Endothelial cell (in vitro differentiated cells): ENCODE measurements at regions not wholly inside any gene's neighbourhood (a gene's known extent, or its start where the extent isn't known, plus 50 kb on each side); places are given as distances from the start of the nearest gene placed in this dataset.

ENCODE experiments used
- DNase-seq: peaks from one replicate; pipeline ENCODE4 v3.0.0; 2021; ENCODE audit warnings: low spot score
- H3K27ac Mint-ChIP-seq: one replicate; pipeline ENCODE4 v1.8.0; 2021; ENCODE audit warnings: mixed read lengths, inconsistent platforms; ENCODE audit not compliant: unreplicated experiment
- H3K27me3 Mint-ChIP-seq: one replicate; pipeline ENCODE4 v1.8.0; 2021; ENCODE audit warnings: mild to moderate bottlenecking, moderate library complexity, mixed read lengths, inconsistent platforms; ENCODE audit not compliant: unreplicated experiment
- H3K36me3 Mint-ChIP-seq: one replicate; pipeline ENCODE4 v1.8.0; 2021; ENCODE audit warnings: mild to moderate bottlenecking, low read depth, mixed read lengths, inconsistent platforms; ENCODE audit not compliant: unreplicated experiment
- H3K4me1 Mint-ChIP-seq: one replicate; pipeline ENCODE4 v1.8.0; 2021; ENCODE audit warnings: mild to moderate bottlenecking, mixed read lengths, inconsistent platforms; ENCODE audit not compliant: unreplicated experiment
- H3K4me3 Mint-ChIP-seq: one replicate; pipeline ENCODE4 v1.8.0; 2021; ENCODE audit warnings: mild to moderate bottlenecking, mixed read lengths, inconsistent platforms; ENCODE audit not compliant: unreplicated experiment
- H3K9me3 Mint-ChIP-seq: one replicate; pipeline ENCODE4 v1.8.0; 2021; ENCODE audit warnings: mixed read lengths, inconsistent platforms; ENCODE audit not compliant: unreplicated experiment
- CTCF ChIP-seq: fragments of 200-600 bp; sonication (generic); IDR thresholded peaks from one replicate; pipeline ENCODE4 v1.5.0; 2021; ENCODE audit warnings: antibody characterized with exemption; ENCODE audit not compliant: unreplicated experiment

GRCh38 chr16:52074133-52074532, 472.8 kb downstream of the TOX3 start:
- no peaks in the 10 kb centered on the region for H3K27me3 Mint-ChIP-seq
- no peaks in the 10 kb centered on the region for H3K36me3 Mint-ChIP-seq
- no peak for DNase-seq
- no peaks in the 10 kb centered on the region for H3K9me3 Mint-ChIP-seq
- H3K4me3 Mint-ChIP-seq: no peak overlapping the region
- H3K27ac Mint-ChIP-seq: no peak overlapping the region
- H3K4me1 Mint-ChIP-seq: peaks cover 11% of the 10 kb centered on the region
- TF ChIP-seq CTCF: no peak

DNA sequence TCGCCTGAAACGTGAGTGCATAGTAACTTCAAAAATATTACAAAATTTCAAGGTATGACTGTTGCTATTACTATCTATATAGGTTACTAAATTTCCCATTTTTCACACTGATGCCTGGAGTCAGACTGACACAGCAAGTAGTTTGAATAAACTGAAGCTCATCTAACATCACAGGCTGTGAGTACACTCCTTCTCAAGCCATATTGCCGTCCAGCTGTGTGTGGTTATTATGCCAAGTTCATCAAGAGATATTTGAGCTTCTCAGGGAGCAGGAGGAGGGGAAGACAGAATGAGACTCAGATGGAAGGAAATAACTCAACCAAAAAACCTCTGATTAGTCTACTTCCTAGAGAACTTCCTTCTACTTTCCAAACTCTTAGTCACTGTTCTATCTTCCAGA, 473.9 kb downstream of the TOX3 start:
- Mint-ChIP-seq H3K4me1 (peaks cover 5% of the 10 kb centered on the region), H3K27me3 (no peaks in the 10 kb centered on the region), H3K4me3 (no peak overlapping the region), H3K9me3 (no peaks in the 10 kb centered on the region), H3K36me3 (no peaks in the 10 kb centered on the region), H3K27ac (no peak overlapping the region)
- DNase-seq: no peak
- TF ChIP-seq CTCF: no peak

DNA sequence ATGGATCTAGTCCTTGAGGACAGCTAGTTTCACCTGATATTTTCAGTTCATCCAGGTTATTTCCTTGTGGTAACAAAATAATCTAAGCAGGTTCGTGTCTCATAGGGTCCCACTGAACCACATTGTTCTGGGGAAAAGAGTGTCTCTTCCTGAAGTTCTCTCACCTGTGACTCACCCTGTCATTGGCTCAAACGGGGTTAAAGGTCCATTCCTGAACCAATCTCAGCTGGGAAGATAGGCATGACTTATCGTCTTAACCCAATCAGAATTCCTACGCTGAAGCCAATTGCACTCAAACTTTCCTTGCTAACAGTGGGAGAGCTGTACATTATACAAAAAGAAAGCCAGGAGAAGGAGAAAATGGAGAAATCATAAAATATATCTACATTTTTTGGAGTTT, 475.8 kb downstream of the TOX3 start:
- TF ChIP-seq CTCF: no peak
- Mint-ChIP-seq H3K4me3 (no peak overlapping the region), H3K27me3 (no peaks in the 10 kb centered on the region), H3K9me3 (no peaks in the 10 kb centered on the region), H3K36me3 (no peaks in the 10 kb centered on the region), H3K4me1 (peaks cover 14% of the 10 kb centered on the region), H3K27ac (no peak overlapping the region)
- no peak for DNase-seq

DNA sequence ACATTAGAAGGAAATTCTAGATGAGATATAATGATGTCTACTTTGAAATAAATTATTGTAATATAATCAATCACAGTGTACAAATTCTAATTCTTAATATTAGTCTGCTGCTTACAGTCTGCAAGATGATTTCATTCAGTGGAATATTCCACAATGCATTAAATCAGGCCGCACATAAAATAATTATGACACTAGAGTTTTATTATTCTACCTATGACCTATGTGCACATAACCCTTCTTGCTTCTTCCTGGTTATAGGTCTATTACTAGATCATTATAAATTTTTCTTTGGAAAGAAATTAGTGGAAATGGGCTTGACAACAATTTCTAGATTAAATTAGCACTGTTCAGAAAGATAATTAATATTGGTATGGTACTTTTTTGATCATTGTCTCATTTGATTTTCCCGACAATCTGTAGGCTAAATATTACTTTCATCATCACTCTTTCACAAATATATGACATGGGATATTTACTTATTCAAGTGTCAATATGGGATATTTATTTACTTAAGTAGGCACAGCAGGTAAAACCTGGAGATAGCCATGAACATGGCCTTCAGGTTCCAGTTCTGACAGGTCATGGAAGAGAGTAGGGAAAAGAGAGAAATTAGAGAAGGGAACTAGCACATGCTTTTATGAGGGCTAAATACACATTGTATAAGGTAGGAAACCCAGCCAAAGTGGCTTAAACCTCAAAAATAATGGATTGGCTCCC, 476.4 kb downstream of the TOX3 start:
- DNase-seq: no peak
- Mint-ChIP-seq H3K27me3 (no peaks in the 10 kb centered on the region), H3K4me3 (no peak overlapping the region), H3K4me1 (peaks cover 14% of the 10 kb centered on the region), H3K27ac (no peak overlapping the region), H3K9me3 (no peaks in the 10 kb centered on the region), H3K36me3 (no peaks in the 10 kb centered on the region)
- no peak for TF ChIP-seq CTCF

DNA sequence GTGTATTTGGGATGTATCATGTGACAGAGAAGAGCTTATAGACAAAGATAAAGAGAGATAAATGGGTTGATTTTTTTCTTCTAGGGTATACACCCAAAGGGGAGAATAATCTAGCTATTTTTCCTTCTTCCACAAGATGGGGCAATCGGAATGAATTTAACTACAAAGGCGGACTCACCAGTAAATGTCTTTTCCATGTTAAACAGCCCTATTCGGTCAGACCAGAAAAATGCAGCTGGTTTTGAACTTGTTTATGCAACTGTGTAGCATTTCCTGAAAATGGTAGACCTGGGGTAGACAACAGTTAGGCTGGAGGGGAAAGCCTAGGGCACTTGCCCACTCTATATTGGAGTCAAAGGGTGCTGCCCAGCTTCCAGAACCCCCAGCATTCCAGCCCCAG, 477.1 kb downstream of the TOX3 start:
- DNase-seq: peak; percentile 19
- H3K36me3 Mint-ChIP-seq: no peaks in the 10 kb centered on the region

More for the DNA sequence above, 477.1 kb downstream of the TOX3 start:
- peak; percentile 36 for TF ChIP-seq CTCF
- no peak overlapping the region for H3K4me3 Mint-ChIP-seq
- H3K27ac Mint-ChIP-seq: no peak overlapping the region
- no peaks in the 10 kb centered on the region for H3K9me3 Mint-ChIP-seq
- peaks cover 14% of the 10 kb centered on the region for H3K4me1 Mint-ChIP-seq
- H3K27me3 Mint-ChIP-seq: no peaks in the 10 kb centered on the region
